Prostate gland (tissue), 2 donors: ENCODE measurements at regions not wholly inside any gene's neighbourhood (a gene's known extent, or its start where the extent isn't known, plus 50 kb on each side); places are given as distances from the start of the nearest gene placed in this dataset.

Experiments used
- DNase-seq: peaks from one replicate; pipeline ENCODE4 v3.0.0-alpha.2; 2019; ENCODE audit warnings: low spot score
- H3K27ac ChIP-seq, 2 donors: fragments of 200-600 bp; sonication (generic); 2 replicates each; pipeline ENCODE4 v1.5.1; 2017 to 2019
- H3K27me3 ChIP-seq: fragments of 200-600 bp; sonication (generic); replicated peaks from 2 replicates; pipeline ENCODE4 v1.5.1; 2019; ENCODE audit not compliant: insufficient read depth
- H3K36me3 ChIP-seq, 2 donors: fragments of 200-600 bp; sonication (generic); 1 replicate in 1 of 2; 2 replicates in 1 of 2; pipeline versions ENCODE4 v1.5.1 to v1.8.1; 2017 to 2019
- H3K4me1 ChIP-seq: fragments of 200-600 bp; sonication (generic); replicated peaks from 2 replicates; pipeline ENCODE4 v1.5.1; 2019
- H3K4me3 ChIP-seq, 2 donors: fragments of 200-600 bp; sonication (generic); 2 replicates each; pipeline ENCODE4 v1.5.1; 2017 to 2019
- H3K9me3 ChIP-seq: fragments of 200-600 bp; sonication (generic); 2 replicates; pipeline ENCODE4 v1.5.1; 2017
- POLR2A ChIP-seq: fragments of 450-650 bp; IDR thresholded peaks from one replicate; pipeline ENCODE4 v1.6.1; 2016; ENCODE audit warnings: antibody characterized with exemption, mild to moderate bottlenecking
- POLR2AphosphoS5 ChIP-seq: sonication (generic); formaldehyde crosslinking; IDR thresholded peaks from one replicate; pipeline ENCODE4 v1.6.1; 2017; ENCODE audit warnings: antibody characterized with exemption
- WGBS: methylation state at CpG from one replicate; pipeline ENCODE4 v1.1.5; 2018; 5-methylcytosine and 5-hydroxymethylcytosine counted together
- intact Hi-C: fragments of 100-400 bp; cut with DNase I; formaldehyde crosslinking; loops from one replicate; pipeline ENCODE4 v1.14.2; 2022
- TF ChIP-seq, protein P1 (sequence below), 4 experiments: fragments of 200-600 bp in 2 of 4; fragments of 450-650 bp in 2 of 4; sonication (generic) in 2 of 4; IDR thresholded peaks; 1 replicate in 3 of 4; 2 replicates in 1 of 4; pipeline ENCODE4 v1.5.1; 2016 to 2019; ENCODE audit warnings: antibody characterized with exemption in 4 of 4, mild to moderate bottlenecking in 2 of 4, moderate library complexity in 2 of 4

DNA sequence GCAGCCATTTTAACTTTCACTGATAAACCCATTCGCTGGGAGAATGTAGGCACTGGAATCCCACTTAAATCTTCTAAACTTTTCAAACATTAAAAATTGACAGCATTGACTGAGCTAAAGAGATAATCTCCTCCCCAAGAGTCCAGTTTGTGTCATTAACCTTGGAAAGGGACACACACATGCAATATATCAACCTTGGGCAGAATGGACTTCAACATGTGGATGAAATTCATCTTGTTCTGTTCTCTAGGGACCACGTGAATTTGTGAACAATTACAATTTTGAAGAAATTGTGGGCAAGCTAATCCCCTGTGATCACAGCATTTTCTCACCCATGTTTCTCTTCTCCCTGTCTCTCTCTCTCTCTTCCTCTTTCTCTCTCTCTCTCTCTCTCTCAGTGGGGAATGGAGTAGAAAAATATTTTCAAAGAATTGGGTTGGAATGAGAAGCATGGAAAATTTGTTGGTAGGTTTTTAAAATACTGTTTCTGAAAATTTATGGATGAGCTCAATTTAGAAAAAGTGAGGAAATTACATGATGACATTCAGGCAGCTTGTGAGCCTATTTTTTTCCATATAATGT, 553.7 kb downstream of the EBF1 start:
- no peak overlapping the region for H3K4me3 ChIP-seq
- H3K27ac ChIP-seq, result no peak overlapping the region
- 85% methylated on average over 2 of the region's 2 CpGs for WGBS
- H3K4me1 ChIP-seq, result no peaks in the 10 kb centered on the region
- no peaks in the 10 kb centered on the region for H3K9me3 ChIP-seq
- intact Hi-C loops, result no loop called here
- no peak for DNase-seq
- no peaks in the 10 kb centered on the region for H3K36me3 ChIP-seq
- no peak for TF ChIP-seq POLR2A
- TF ChIP-seq, protein P1, sequence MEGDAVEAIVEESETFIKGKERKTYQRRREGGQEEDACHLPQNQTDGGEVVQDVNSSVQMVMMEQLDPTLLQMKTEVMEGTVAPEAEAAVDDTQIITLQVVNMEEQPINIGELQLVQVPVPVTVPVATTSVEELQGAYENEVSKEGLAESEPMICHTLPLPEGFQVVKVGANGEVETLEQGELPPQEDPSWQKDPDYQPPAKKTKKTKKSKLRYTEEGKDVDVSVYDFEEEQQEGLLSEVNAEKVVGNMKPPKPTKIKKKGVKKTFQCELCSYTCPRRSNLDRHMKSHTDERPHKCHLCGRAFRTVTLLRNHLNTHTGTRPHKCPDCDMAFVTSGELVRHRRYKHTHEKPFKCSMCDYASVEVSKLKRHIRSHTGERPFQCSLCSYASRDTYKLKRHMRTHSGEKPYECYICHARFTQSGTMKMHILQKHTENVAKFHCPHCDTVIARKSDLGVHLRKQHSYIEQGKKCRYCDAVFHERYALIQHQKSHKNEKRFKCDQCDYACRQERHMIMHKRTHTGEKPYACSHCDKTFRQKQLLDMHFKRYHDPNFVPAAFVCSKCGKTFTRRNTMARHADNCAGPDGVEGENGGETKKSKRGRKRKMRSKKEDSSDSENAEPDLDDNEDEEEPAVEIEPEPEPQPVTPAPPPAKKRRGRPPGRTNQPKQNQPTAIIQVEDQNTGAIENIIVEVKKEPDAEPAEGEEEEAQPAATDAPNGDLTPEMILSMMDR (IDR thresholded peaks at IDR 0.05), result no peak
- TF ChIP-seq POLR2AphosphoS5, result no peak
- no peaks in the 10 kb centered on the region for H3K27me3 ChIP-seq

DNA sequence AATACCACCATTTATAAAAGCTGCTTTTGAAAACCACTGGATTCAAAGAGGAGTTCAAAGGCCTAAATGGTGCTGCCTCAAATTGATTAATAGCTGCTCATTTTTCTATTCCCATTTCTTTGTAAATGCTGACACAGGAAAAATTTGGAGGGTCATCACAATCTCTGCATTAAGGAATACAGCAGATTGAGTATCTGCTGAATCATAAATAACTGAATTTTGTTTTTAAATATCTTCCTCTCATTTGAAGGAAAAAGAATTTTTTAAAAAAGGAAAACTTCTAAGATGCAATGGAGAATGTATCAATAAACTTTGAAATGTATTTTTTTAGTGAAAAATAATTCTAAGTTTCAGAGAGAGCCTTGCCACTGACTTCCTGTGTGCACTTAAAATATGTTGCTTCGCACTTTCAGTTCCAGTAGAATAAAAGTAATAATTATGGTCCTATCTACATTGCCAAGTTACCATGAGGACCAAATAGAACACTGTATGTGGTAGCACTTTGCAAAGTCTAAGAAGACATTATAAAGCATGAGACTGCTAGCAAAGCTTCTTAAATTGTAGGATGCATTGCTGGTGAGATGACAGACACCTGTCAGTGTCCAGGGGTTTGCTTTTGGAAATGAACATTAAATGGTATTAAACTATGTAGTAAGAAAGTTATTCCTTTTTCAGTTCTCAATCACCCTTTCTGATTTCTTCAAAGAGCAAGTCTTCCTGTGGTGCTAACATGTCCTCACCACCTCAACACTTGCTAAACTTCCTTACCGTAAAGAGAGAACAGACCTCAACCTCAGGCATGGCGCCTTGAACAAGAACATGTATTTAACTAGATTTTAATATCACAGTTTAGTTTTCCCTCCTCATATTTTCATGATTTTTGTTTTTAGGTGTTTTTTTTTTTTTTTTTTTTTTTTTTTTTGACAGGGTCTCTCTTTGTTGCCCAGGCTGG, 555.1 kb downstream of the EBF1 start:
- H3K4me3 ChIP-seq, result no peak overlapping the region
- no peaks in the 10 kb centered on the region for H3K4me1 ChIP-seq
- no peaks in the 10 kb centered on the region for H3K27me3 ChIP-seq
- no peaks in the 10 kb centered on the region for H3K9me3 ChIP-seq
- H3K36me3 ChIP-seq, result no peaks in the 10 kb centered on the region
- DNase-seq, result no peak
- TF ChIP-seq POLR2AphosphoS5, result no peak
- TF ChIP-seq POLR2A, result no peak
- TF ChIP-seq, protein P1 (IDR thresholded peaks at IDR 0.05), result no peak
- WGBS, result 87% methylated on average over 3 of the region's 3 CpGs
- no peak overlapping the region for H3K27ac ChIP-seq
- intact Hi-C loops, result no loop called here

GRCh38 chr5:158543539-158544387, 556.0 kb downstream of the EBF1 start:
- Histone ChIP-seq H3K4me1 (no peaks in the 10 kb centered on the region), H3K27ac (no peak overlapping the region), H3K27me3 (no peaks in the 10 kb centered on the region), H3K4me3 (no peak overlapping the region), H3K9me3 (no peaks in the 10 kb centered on the region), H3K36me3 (no peaks in the 10 kb centered on the region)
- TF ChIP-seq POLR2AphosphoS5, result no peak
- TF ChIP-seq POLR2A, result no peak
- TF ChIP-seq, protein P1 (IDR thresholded peaks at IDR 0.05), result no peak
- 49% methylated on average over 6 of the region's 6 CpGs for WGBS
- DNase-seq, result no peak
- intact Hi-C loops, result no loop called here

GRCh38 chr5:158541536-158542297, 558.0 kb downstream of the EBF1 start:
- no peak for DNase-seq
- Histone ChIP-seq H3K9me3 (no peaks in the 10 kb centered on the region), H3K27me3 (no peaks in the 10 kb centered on the region), H3K36me3 (no peaks in the 10 kb centered on the region), H3K27ac (no peak overlapping the region), H3K4me1 (no peaks in the 10 kb centered on the region), H3K4me3 (no peak overlapping the region)
- intact Hi-C loops, result no loop called here
- TF ChIP-seq POLR2AphosphoS5 (no peak), POLR2A (no peak)
- TF ChIP-seq, protein P1 (IDR thresholded peaks at IDR 0.05), result no peak
- WGBS, result 80% methylated on average over 9 of the region's 9 CpGs
